PC-3 (cell line): ENCODE measurements at regions not wholly inside any gene's neighbourhood (a gene's known extent, or its start where the extent isn't known, plus 50 kb on each side); places are given as distances from the start of the nearest gene placed in this dataset.

ENCODE experiments used
- ATAC-seq: fragments of 200-7000 bp; cut with Tn5 transposase; 2 replicates; pipeline ENCODE4 v1.9.1; 2020; ENCODE audit warnings: mild to moderate bottlenecking, moderate library complexity
- BruUV-seq: library from RNA; stranded (reverse); fragments of 400-500 nt; replicated peaks from 2 replicates; lab custom pipeline; 2021; lab: Mats Ljungman, UMichigan
- CTCF ChIA-PET: fragments of 300-600 bp; sonication (Branson Sonifier 250); formaldehyde crosslinking; loops from one replicate; lab custom pipeline; 2022; ENCODE audit warnings: antibody characterized with exemption; lab: Charles Lee
- POLR2A ChIA-PET: fragments of 300-600 bp; sonication (Branson Sonifier 250); formaldehyde crosslinking; loops from one replicate; lab custom pipeline; 2022; ENCODE audit warnings: antibody characterized with exemption; ENCODE audit not compliant: unreplicated experiment; lab: Charles Lee
- DNase-seq: peaks from one replicate; pipeline ENCODE4 v3.0.0-alpha.2; 2015
- H2AFZ ChIP-seq: fragments of 300-600 bp; sonication (generic); 2 replicates; pipeline ENCODE4 v1.6.0; 2016; ENCODE audit warnings: antibody characterized with exemption, low read length
- H3F3A ChIP-seq: fragments of 300-600 bp; sonication (generic); one replicate; pipeline ENCODE4 v1.6.0; 2017; ENCODE audit warnings: antibody characterized with exemption, low read length, control low read depth, mild to moderate bottlenecking; ENCODE audit not compliant: unreplicated experiment
- H3K27ac ChIP-seq: fragments of 300-600 bp; sonication (generic); 2 replicates; pipeline ENCODE4 v1.5.1; 2016; ENCODE audit warnings: mild to moderate bottlenecking, low read length
- H3K27me3 ChIP-seq: fragments of 300-600 bp; sonication (generic); 2 replicates; pipeline ENCODE4 v1.6.1; 2016; ENCODE audit warnings: low read length, mixed read lengths
- H3K36me3 ChIP-seq: fragments of 300-600 bp; sonication (generic); 2 replicates; pipeline ENCODE4 v1.6.1; 2016; ENCODE audit warnings: low read depth, mixed run types, low read length, mixed read lengths
- H3K4me1 ChIP-seq: fragments of 300-600 bp; sonication (generic); 2 replicates; pipeline ENCODE4 v1.5.1; 2016; ENCODE audit warnings: low read length; ENCODE audit not compliant: insufficient read depth
- H3K4me2 ChIP-seq: fragments of 300-600 bp; sonication (generic); 2 replicates; pipeline ENCODE4 v1.6.0; 2016; ENCODE audit warnings: low read length
- H3K4me3 ChIP-seq: fragments of 300-600 bp; sonication (generic); 2 replicates; pipeline ENCODE4 v1.5.1; 2016; ENCODE audit warnings: mild to moderate bottlenecking, low read length, mixed read lengths
- H3K79me2 ChIP-seq: fragments of 300-600 bp; sonication (generic); 2 replicates; pipeline ENCODE4 v1.6.1; 2017; ENCODE audit warnings: low read length, mixed read lengths
- H3K9ac ChIP-seq: fragments of 300-600 bp; sonication (generic); 2 replicates; pipeline ENCODE4 v1.6.0; 2016; ENCODE audit warnings: mild to moderate bottlenecking, low read length
- H3K9me2 ChIP-seq: fragments of 300-600 bp; sonication (generic); replicated peaks from 2 replicates; pipeline ENCODE4 v1.6.1; 2016; ENCODE audit warnings: mixed run types, low read length, mixed read lengths
- H3K9me3 ChIP-seq: fragments of 300-600 bp; sonication (generic); 2 replicates; pipeline ENCODE4 v1.6.1; 2016; ENCODE audit warnings: low read length, mixed read lengths
- H4K20me1 ChIP-seq: fragments of 300-600 bp; sonication (generic); 2 replicates; pipeline ENCODE4 v1.6.1; 2016; ENCODE audit warnings: low read length, mixed read lengths
- CTCF ChIP-seq: fragments of 300-600 bp; sonication (generic); conservative IDR thresholded peaks from 2 replicates; pipeline ENCODE4 v1.5.1; 2017; ENCODE audit warnings: antibody characterized with exemption, low read depth, mild to moderate bottlenecking, low read length
- EZH2 ChIP-seq: fragments of 300-600 bp; sonication (generic); IDR thresholded peaks from one replicate; pipeline ENCODE4 v1.6.1; 2017; ENCODE audit warnings: antibody characterized with exemption, mild to moderate bottlenecking, low read length; ENCODE audit not compliant: unreplicated experiment
- EZH2phosphoT487 ChIP-seq: fragments of 300-600 bp; sonication (generic); IDR thresholded peaks from 2 replicates; pipeline ENCODE4 v1.6.1; 2018; ENCODE audit warnings: mild to moderate bottlenecking, antibody characterized with exemption, low read length, borderline replicate concordance
- intact Hi-C: fragments of 100-400 bp; cut with micrococcal nuclease; formaldehyde crosslinking; loops from 2 replicates; pipeline ENCODE4 v1.9.0; 2023

- Histone ChIP-seq H3K27ac (no peak overlapping the region), H3K36me3 (no peaks in the 10 kb centered on the region), H4K20me1 (no peaks in the 10 kb centered on the region), H3K79me2 (no peaks in the 10 kb centered on the region), H3F3A (no peaks in the 10 kb centered on the region), H3K4me3 (no peak overlapping the region), H3K27me3 (peaks cover 27% of the 10 kb centered on the region), H3K4me2 (no peak overlapping the region), H3K4me1 (no peaks in the 10 kb centered on the region), H3K9ac (no peak overlapping the region), H2AFZ (no peak overlapping the region), H3K9me3 (no peaks in the 10 kb centered on the region), H3K9me2 (no peaks in the 10 kb centered on the region)
- POLR2A ChIA-PET = no interaction called here
- no peak for ATAC-seq
- intact Hi-C loops = no loop called here
- BruUV-seq = no TSS peak
- TF ChIP-seq EZH2 (no peak), EZH2phosphoT487 (no peak), CTCF (no peak)
- no peak for DNase-seq
- CTCF ChIA-PET = no interaction called here
Observed at GRCh38 chr2:103875131-103875530, 978.8 kb upstream of the POU3F3 start.

- no peak for ATAC-seq
- intact Hi-C loops = no loop called here
- no peak for TF ChIP-seq EZH2phosphoT487
- no peak for TF ChIP-seq EZH2
- no peak for TF ChIP-seq CTCF
Observed at GRCh38 chr2:103875531-103875930, 978.4 kb upstream of the POU3F3 start.

GRCh38 chr2:103876611-103877010 lies 977.3 kb upstream of the POU3F3 start:
- POLR2A ChIA-PET = no interaction called here

More at GRCh38 chr2:103875531-103875930, 978.4 kb upstream of the POU3F3 start:
- Histone ChIP-seq H2AFZ (no peak overlapping the region), H4K20me1 (no peaks in the 10 kb centered on the region), H3K9me2 (no peaks in the 10 kb centered on the region), H3K27ac (no peak overlapping the region), H3K36me3 (no peaks in the 10 kb centered on the region), H3K9ac (no peak overlapping the region), H3K4me1 (no peaks in the 10 kb centered on the region), H3K4me2 (no peak overlapping the region), H3K27me3 (peaks cover 23% of the 10 kb centered on the region), H3K79me2 (no peaks in the 10 kb centered on the region), H3K4me3 (no peak overlapping the region), H3K9me3 (no peaks in the 10 kb centered on the region), H3F3A (no peaks in the 10 kb centered on the region)
- no peak for DNase-seq
- POLR2A ChIA-PET = no interaction called here
- CTCF ChIA-PET = no interaction called here
- no TSS peak for BruUV-seq

More at GRCh38 chr2:103876611-103877010, 977.3 kb upstream of the POU3F3 start:
- DNase-seq = no peak
- Histone ChIP-seq H3K36me3 (no peaks in the 10 kb centered on the region), H3F3A (no peaks in the 10 kb centered on the region), H3K4me1 (no peaks in the 10 kb centered on the region), H3K27me3 (peaks cover 23% of the 10 kb centered on the region), H3K9me3 (no peaks in the 10 kb centered on the region), H2AFZ (no peak overlapping the region), H3K9ac (no peak overlapping the region), H4K20me1 (no peaks in the 10 kb centered on the region), H3K79me2 (no peaks in the 10 kb centered on the region), H3K4me2 (no peak overlapping the region), H3K4me3 (no peak overlapping the region), H3K9me2 (no peaks in the 10 kb centered on the region), H3K27ac (no peak overlapping the region)
- ATAC-seq = no peak
- TF ChIP-seq EZH2phosphoT487 = no peak
- TF ChIP-seq CTCF = no peak
- no peak for TF ChIP-seq EZH2
- BruUV-seq = no TSS peak
- CTCF ChIA-PET = no interaction called here
- intact Hi-C loops = no loop called here
